Fibroblast of villous mesenchyme (primary cell): ENCODE measurements at regions not wholly inside any gene's neighbourhood (a gene's known extent, or its start where the extent isn't known, plus 50 kb on each side); places are given as distances from the start of the nearest gene placed in this dataset.

ENCODE experiments used
- DNase-seq: peaks from one replicate; pipeline ENCODE4 v3.0.0-alpha.2; 2010; ENCODE audit warnings: low read depth
- H3K4me3 ChIP-seq: 2 replicates; pipeline ENCODE4 v1.5.1; 2011; ENCODE audit warnings: low read depth, mild to moderate bottlenecking, low read length
- CTCF ChIP-seq: IDR thresholded peaks from 2 replicates; pipeline ENCODE4 v1.5.1; 2012; ENCODE audit warnings: low read depth, mild to moderate bottlenecking, low read length; ENCODE audit not compliant: insufficient read depth

GRCh38 chr14:54087376-54087775 is 130.8 kb upstream of the BMP4 start:
- no peak for TF ChIP-seq CTCF
- peak; percentile 75 for DNase-seq

GRCh38 chr14:54088271-54088670 is 131.6 kb upstream of the BMP4 start:
- DNase-seq, result no peak
- no peak for TF ChIP-seq CTCF
- no peak overlapping the region for H3K4me3 ChIP-seq

More at GRCh38 chr14:54087376-54087775, 130.8 kb upstream of the BMP4 start:
- no peak overlapping the region for H3K4me3 ChIP-seq

- DNase-seq, result no peak
- no peak for TF ChIP-seq CTCF
Measured at GRCh38 chr14:54090274-54090673, 133.6 kb upstream of the BMP4 start.

GRCh38 chr14:54094765-54095164 is 138.1 kb upstream of the BMP4 start:
- no peak for DNase-seq
- no peak for TF ChIP-seq CTCF
- H3K4me3 ChIP-seq, result no peak overlapping the region

More at GRCh38 chr14:54090274-54090673, 133.6 kb upstream of the BMP4 start:
- no peak overlapping the region for H3K4me3 ChIP-seq

- TF ChIP-seq CTCF, result no peak
- DNase-seq, result no peak
- H3K4me3 ChIP-seq, result no peak overlapping the region
Measured at GRCh38 chr14:54098536-54098935, 141.9 kb upstream of the BMP4 start.

- TF ChIP-seq CTCF, result no peak
- peak; percentile 27 for DNase-seq
- H3K4me3 ChIP-seq, result no peak overlapping the region
Measured at GRCh38 chr14:54102051-54102456, 145.4 kb upstream of the BMP4 start.

GRCh38 chr14:54102530-54102929 is 145.9 kb upstream of the BMP4 start:
- no peak overlapping the region for H3K4me3 ChIP-seq
- no peak for DNase-seq
- TF ChIP-seq CTCF, result no peak
